SU-DHL-6 (cell line): ENCODE measurements at regions not wholly inside any gene's neighbourhood (a gene's known extent, or its start where the extent isn't known, plus 50 kb on each side); places are given as distances from the start of the nearest gene placed in this dataset.

Experiments
- EZH2phosphoT487 ChIP-seq: fragments of 200-600 bp; sonication (generic), shearing (Covaris generic); conservative IDR thresholded peaks from 2 replicates; pipeline ENCODE4 v1.6.1; 2018; ENCODE audit warnings: mild to moderate bottlenecking, antibody characterized with exemption, low read length, moderate library complexity, mixed read lengths
- TF ChIP-seq, protein P1 (sequence below): fragments of 200-600 bp; sonication (generic); IDR thresholded peaks from one replicate; pipeline ENCODE4 v1.5.1; 2017; ENCODE audit warnings: antibody characterized with exemption, mild to moderate bottlenecking, low read length, moderate library complexity; ENCODE audit not compliant: insufficient read depth, poor library complexity, severe bottlenecking

DNA sequence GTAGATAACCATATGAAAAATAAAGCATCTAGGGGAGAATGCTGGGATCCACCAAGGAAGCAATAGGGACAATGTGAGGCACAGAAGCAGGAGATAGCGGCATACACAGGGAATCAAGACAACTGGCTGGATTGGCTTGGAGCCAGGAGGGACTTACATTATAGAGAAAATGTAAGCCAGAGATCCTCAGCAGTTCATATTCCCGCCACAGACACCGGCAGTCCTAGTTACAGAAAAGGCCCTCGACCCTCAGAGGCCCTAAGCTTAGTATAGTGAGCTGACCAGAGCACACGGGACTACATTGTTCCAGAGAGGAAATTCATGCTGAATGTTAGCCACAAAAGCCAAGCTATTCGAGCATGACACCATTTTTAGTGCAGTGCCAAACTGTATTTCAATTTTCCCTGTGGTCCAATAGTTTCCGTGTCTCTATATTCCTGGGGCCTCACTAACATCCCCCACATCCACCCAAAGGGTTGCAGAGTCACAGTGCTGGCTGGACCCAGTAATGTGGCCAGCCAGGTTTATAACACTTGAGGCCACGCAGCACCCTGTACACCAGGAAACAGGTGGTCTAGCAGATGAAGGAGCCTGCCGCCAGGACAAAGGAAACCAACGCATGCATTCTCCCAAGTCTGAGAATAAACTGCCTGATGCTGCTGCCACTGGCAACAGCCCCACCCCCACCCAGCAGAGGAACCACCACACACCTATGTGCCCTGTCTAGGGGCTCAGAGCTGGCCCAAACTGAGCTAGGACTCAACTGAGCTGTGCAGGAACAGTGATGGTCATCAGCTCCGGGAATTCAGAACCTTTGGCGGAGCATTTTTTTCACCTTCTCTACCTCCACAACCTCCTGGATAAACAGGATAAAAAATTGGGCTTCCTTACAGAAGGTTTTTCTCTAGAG, 693.2 kb upstream of the CHD1 start:
- TF ChIP-seq, protein P1, sequence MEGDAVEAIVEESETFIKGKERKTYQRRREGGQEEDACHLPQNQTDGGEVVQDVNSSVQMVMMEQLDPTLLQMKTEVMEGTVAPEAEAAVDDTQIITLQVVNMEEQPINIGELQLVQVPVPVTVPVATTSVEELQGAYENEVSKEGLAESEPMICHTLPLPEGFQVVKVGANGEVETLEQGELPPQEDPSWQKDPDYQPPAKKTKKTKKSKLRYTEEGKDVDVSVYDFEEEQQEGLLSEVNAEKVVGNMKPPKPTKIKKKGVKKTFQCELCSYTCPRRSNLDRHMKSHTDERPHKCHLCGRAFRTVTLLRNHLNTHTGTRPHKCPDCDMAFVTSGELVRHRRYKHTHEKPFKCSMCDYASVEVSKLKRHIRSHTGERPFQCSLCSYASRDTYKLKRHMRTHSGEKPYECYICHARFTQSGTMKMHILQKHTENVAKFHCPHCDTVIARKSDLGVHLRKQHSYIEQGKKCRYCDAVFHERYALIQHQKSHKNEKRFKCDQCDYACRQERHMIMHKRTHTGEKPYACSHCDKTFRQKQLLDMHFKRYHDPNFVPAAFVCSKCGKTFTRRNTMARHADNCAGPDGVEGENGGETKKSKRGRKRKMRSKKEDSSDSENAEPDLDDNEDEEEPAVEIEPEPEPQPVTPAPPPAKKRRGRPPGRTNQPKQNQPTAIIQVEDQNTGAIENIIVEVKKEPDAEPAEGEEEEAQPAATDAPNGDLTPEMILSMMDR, result no peak
- no peak for TF ChIP-seq EZH2phosphoT487
